ENCODE measurements at regions not wholly inside any gene's neighbourhood (a gene's known extent, or its start where the extent isn't known, plus 50 kb on each side); places are given as distances from the start of the nearest gene placed in this dataset.

DNA sequence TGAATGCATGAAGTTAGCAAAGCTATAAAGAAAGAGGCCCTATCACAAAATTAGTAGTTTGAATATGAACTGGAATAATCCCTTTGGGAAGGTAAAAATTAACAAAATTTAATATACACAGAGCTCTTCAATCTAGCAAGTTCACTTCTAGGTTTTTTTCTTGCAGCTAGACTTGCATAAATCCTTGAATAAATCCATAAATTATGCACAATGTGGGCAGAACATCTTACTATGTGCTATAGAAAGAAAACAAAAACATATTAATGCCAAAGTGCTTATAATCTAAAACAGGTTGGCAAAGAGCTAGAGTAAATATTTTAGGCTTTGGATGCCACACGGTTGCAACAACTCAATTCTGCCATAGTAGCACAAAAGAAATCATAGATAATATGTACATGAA lies 138.5 kb upstream of the FREM1 start:
- ChIA-PET POLR2A (ENCODE audit: partially characterized antibody) (no interaction called here), CTCF (ENCODE audit: partially characterized antibody) (no interaction called here)
- no peak for FAIRE-seq
- TF ChIP-seq PHF8 (conservative IDR thresholded peaks at IDR 0.05; ENCODE audit: low read depth, low read length), result no peak
- TF ChIP-seq GTF2F1 (IDR thresholded peaks at IDR 0.05; ENCODE audit: borderline replicate concordance, low read depth, low read length), result no peak
- no peak for TF ChIP-seq BCL11A (IDR thresholded peaks at IDR 0.05; ENCODE audit: low read depth in 2 of 2, low read length in 2 of 2)
- TF ChIP-seq ZNF274 (IDR thresholded peaks at IDR 0.05; ENCODE audit: borderline replicate concordance, extremely low read depth, low read length), result no peak
- TF ChIP-seq SP2 (IDR thresholded peaks at IDR 0.05; ENCODE audit: low read length), result no peak
- TF ChIP-seq POLR2A (IDR thresholded peaks at IDR 0.05; ENCODE audit: control extremely low read depth in 1 of 2, low read depth in 2 of 2, low read length in 2 of 2), result no peak
- TF ChIP-seq EP300 (IDR thresholded peaks at IDR 0.05; ENCODE audit: borderline replicate concordance in 1 of 2, low read depth in 2 of 2, low read length in 2 of 2), result no peak
- TF ChIP-seq BRCA1 (IDR thresholded peaks at IDR 0.05; ENCODE audit: low read depth, low read length), result no peak
- TF ChIP-seq, protein P1, sequence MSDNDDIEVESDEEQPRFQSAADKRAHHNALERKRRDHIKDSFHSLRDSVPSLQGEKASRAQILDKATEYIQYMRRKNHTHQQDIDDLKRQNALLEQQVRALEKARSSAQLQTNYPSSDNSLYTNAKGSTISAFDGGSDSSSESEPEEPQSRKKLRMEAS (IDR thresholded peaks at IDR 0.05), result no peak
- TF ChIP-seq TBP (IDR thresholded peaks at IDR 0.05; ENCODE audit: low read depth, low read length), result no peak
- TF ChIP-seq MAFK (IDR thresholded peaks at IDR 0.05; ENCODE audit: low read depth, low read length), result no peak
- TF ChIP-seq CREB1 (IDR thresholded peaks at IDR 0.05), result no peak
- TF ChIP-seq, protein P2, sequence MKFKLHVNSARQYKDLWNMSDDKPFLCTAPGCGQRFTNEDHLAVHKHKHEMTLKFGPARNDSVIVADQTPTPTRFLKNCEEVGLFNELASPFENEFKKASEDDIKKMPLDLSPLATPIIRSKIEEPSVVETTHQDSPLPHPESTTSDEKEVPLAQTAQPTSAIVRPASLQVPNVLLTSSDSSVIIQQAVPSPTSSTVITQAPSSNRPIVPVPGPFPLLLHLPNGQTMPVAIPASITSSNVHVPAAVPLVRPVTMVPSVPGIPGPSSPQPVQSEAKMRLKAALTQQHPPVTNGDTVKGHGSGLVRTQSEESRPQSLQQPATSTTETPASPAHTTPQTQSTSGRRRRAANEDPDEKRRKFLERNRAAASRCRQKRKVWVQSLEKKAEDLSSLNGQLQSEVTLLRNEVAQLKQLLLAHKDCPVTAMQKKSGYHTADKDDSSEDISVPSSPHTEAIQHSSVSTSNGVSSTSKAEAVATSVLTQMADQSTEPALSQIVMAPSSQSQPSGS (IDR thresholded peaks at IDR 0.05; ENCODE audit: low read length), result no peak
- no peak for TF ChIP-seq RBBP5 (IDR thresholded peaks at IDR 0.05; ENCODE audit: borderline replicate concordance, low read depth, low read length)
- TF ChIP-seq SP4 (IDR thresholded peaks at IDR 0.05; ENCODE audit: low read length), result no peak

More for the DNA sequence above, 138.5 kb upstream of the FREM1 start:
- H4K20me1 ChIP-seq (replicated peaks in 1 of 2; ENCODE audit: control insufficient read depth in 1 of 2, insufficient read depth in 2 of 2, low read length in 2 of 2), result no peaks in the 10 kb centered on the region
- H3K18ac ChIP-seq (ENCODE audit: extremely low read depth, low read length), result no peak overlapping the region
- no peak overlapping the region for H3K14ac ChIP-seq (ENCODE audit: insufficient read length)
- 92% methylated on average over 1 of the region's 1 CpG; no CpG with 5 or more reads in 1 of the 2 experiments for WGBS, 2 experiments (ENCODE audit: extremely low coverage in 1 of 2, insufficient coverage in 1 of 2, insufficient read length in 1 of 2, insufficient replicate concordance in 2 of 2, low coverage in 1 of 2, low lambda C conversion rate in 2 of 2, missing lambda C conversion rate in 1 of 2)
- no peaks in the 10 kb centered on the region for H3K23me2 ChIP-seq (ENCODE audit: low read depth, low read length)
- no peaks in the 10 kb centered on the region for H3K27me3 ChIP-seq (replicated peaks in 1 of 4; ENCODE audit: control insufficient read depth in 3 of 4, extremely low read depth in 1 of 4, insufficient read depth in 3 of 4, low read length in 3 of 4)
- no peaks in the 10 kb centered on the region for H3K36me3 ChIP-seq (ENCODE audit: control insufficient read depth in 2 of 4, insufficient read depth in 4 of 4, low read length in 3 of 4)
- no peak overlapping the region for H2AFZ ChIP-seq (ENCODE audit: low read length)
- H4K8ac ChIP-seq (ENCODE audit: extremely low read depth, insufficient read depth, low read length), result no peak overlapping the region
- no peaks in the 10 kb centered on the region for H3K4me1 ChIP-seq (replicated peaks in 1 of 4; ENCODE audit: control insufficient read depth in 3 of 4, insufficient read depth in 4 of 4, low read length in 3 of 4)
- no peak overlapping the region for H3K56ac ChIP-seq (replicated peaks; ENCODE audit: insufficient read length, low read depth, low read length)
- H4K91ac ChIP-seq (replicated peaks; ENCODE audit: insufficient read length, low read length), result no peak overlapping the region
- no peaks in the 10 kb centered on the region for H3K79me1 ChIP-seq (ENCODE audit: low read depth, low read length)
- no peak overlapping the region for H2BK120ac ChIP-seq (replicated peaks; ENCODE audit: low read depth, low read length)
- H2BK5ac ChIP-seq (ENCODE audit: low read depth, low read length), result no peak overlapping the region
- H2BK20ac ChIP-seq (ENCODE audit: low read length), result no peak overlapping the region
- no peak overlapping the region for H3K27ac ChIP-seq (ENCODE audit: low read depth, low read length)
- no peaks in the 10 kb centered on the region for H3K9me3 ChIP-seq (ENCODE audit: insufficient read depth in 2 of 2, low read depth in 1 of 2, low read length in 1 of 2)
- no peak overlapping the region for H3K4me3 ChIP-seq (ENCODE audit: extremely low read depth in 1 of 4, insufficient read depth in 2 of 4, low read depth in 3 of 4, low read length in 4 of 4)
- H3K4me2 ChIP-seq (ENCODE audit: insufficient read depth in 1 of 2, low read depth in 2 of 2, low read length in 2 of 2), result no peak overlapping the region
- no peak overlapping the region for H3K23ac ChIP-seq (ENCODE audit: insufficient read length)
- no peak overlapping the region for H2BK12ac ChIP-seq (ENCODE audit: low read depth, low read length)
- H3K4ac ChIP-seq (replicated peaks; ENCODE audit: insufficient read length, low read depth, low read length), result no peak overlapping the region
- no peak overlapping the region for H2BK15ac ChIP-seq (ENCODE audit: low read length)
- H3K9ac ChIP-seq (replicated peaks in 1 of 4; ENCODE audit: extremely low read depth in 1 of 4, low read depth in 3 of 4, low read length in 3 of 4), result no peak overlapping the region
- no peak overlapping the region for H4K5ac ChIP-seq (ENCODE audit: insufficient read length, low read depth, low read length)
- H2AK5ac ChIP-seq (ENCODE audit: low read depth, low read length), result no peak overlapping the region
- no peaks in the 10 kb centered on the region for H3K79me2 ChIP-seq (ENCODE audit: control insufficient read depth in 1 of 2, insufficient read depth in 2 of 2, low read length in 2 of 2)
- no peak for DNase-seq (ENCODE audit: low read depth in 1 of 2, low spot score in 2 of 2)
